H1 (cell line): ENCODE measurements at regions not wholly inside any gene's neighbourhood (a gene's known extent, or its start where the extent isn't known, plus 50 kb on each side); places are given as distances from the start of the nearest gene placed in this dataset.

Source experiments
- CTCF ChIA-PET: fragments of 300-600 bp; sonication (Branson Sonifier 250); formaldehyde crosslinking; loops from one replicate; lab custom pipeline; 2021; ENCODE audit not compliant: partially characterized antibody; lab: Charles Lee
- POLR2A ChIA-PET: fragments of 300-600 bp; sonication (Branson Sonifier 250); formaldehyde crosslinking; loops from one replicate; lab custom pipeline; 2021; ENCODE audit warnings: inconsistent platforms; ENCODE audit not compliant: partially characterized antibody; lab: Charles Lee
- DNase-seq, 2 experiments: peaks; one replicate each; pipeline versions ENCODE4 v3.0.0 to v3.0.0-alpha.2; 2010 to 2022; ENCODE audit warnings: low spot score in 2 of 2, low read depth in 1 of 2, mixed read lengths in 1 of 2
- FAIRE-seq: peaks from 2 replicates; lab custom pipeline; 2011; peaks lifted over from hg19 to GRCh38; lab: Jason Lieb, UNC
- H2AFZ ChIP-seq: 2 replicates; pipeline ENCODE4 v1.8.1; 2012; ENCODE audit warnings: low read length, inconsistent platforms
- H2AK5ac ChIP-seq: 2 replicates; pipeline ENCODE4 v1.6.1; 2013; ENCODE audit warnings: low read depth, low read length
- H2BK120ac ChIP-seq: replicated peaks from 2 replicates; pipeline ENCODE3; 2013; ENCODE audit warnings: low read depth, low read length, inconsistent platforms
- H2BK12ac ChIP-seq: 2 replicates; pipeline ENCODE4 v1.6.1; 2013; ENCODE audit warnings: low read depth, low read length
- H2BK15ac ChIP-seq: 2 replicates; pipeline ENCODE4 v1.6.1; 2013; ENCODE audit warnings: low read length
- H2BK20ac ChIP-seq: 2 replicates; pipeline ENCODE4 v1.6.1; 2013; ENCODE audit warnings: low read length
- H2BK5ac ChIP-seq: 2 replicates; pipeline ENCODE4 v1.6.1; 2013; ENCODE audit warnings: low read depth, low read length
- H3K14ac ChIP-seq: 2 replicates; pipeline ENCODE4 v1.6.1; 2013; ENCODE audit warnings: inconsistent platforms; ENCODE audit not compliant: insufficient read length
- H3K18ac ChIP-seq: 2 replicates; pipeline ENCODE4 v1.6.1; 2013; ENCODE audit warnings: low read length; ENCODE audit errors: extremely low read depth
- H3K23ac ChIP-seq: 2 replicates; pipeline ENCODE4 v1.6.1; 2013; ENCODE audit warnings: inconsistent platforms; ENCODE audit not compliant: insufficient read length
- H3K23me2 ChIP-seq: 2 replicates; pipeline ENCODE4 v1.6.1; 2013; ENCODE audit warnings: low read depth, low read length
- H3K27ac ChIP-seq: 2 replicates; pipeline ENCODE4 v1.6.1; 2011; ENCODE audit warnings: low read depth, low read length, inconsistent platforms
- H3K27me3 ChIP-seq, 4 experiments: replicated peaks in 1 of 4; 1 replicate in 1 of 4; 2 replicates in 3 of 4; pipeline versions ENCODE4 v1.6.1 to v1.8.1; 2011 to 2013; ENCODE audit warnings: low read length in 3 of 4, mild to moderate bottlenecking in 3 of 4, inconsistent platforms in 2 of 4, mixed read lengths in 2 of 4, moderate library complexity in 1 of 4; ENCODE audit not compliant: control insufficient read depth in 3 of 4, insufficient read depth in 3 of 4; ENCODE audit errors: extremely low read depth in 1 of 4
- H3K36me3 ChIP-seq, 4 experiments: 2 replicates each; pipeline versions ENCODE4 v1.6.1 to v1.8.1; 2011 to 2013; ENCODE audit warnings: mild to moderate bottlenecking in 4 of 4, low read length in 3 of 4, moderate library complexity in 2 of 4, control low read depth in 1 of 4, inconsistent platforms in 1 of 4; ENCODE audit not compliant: insufficient read depth in 4 of 4, control insufficient read depth in 2 of 4
- H3K4ac ChIP-seq: replicated peaks from 2 replicates; pipeline ENCODE3; 2013; ENCODE audit warnings: low read length, low read depth, mixed read lengths, inconsistent platforms; ENCODE audit not compliant: insufficient read length
- H3K4me1 ChIP-seq, 4 experiments: replicated peaks in 1 of 4; 1 replicate in 1 of 4; 2 replicates in 3 of 4; pipeline versions ENCODE4 v1.6.1 to v1.8.1; 2011 to 2013; ENCODE audit warnings: low read length in 3 of 4, inconsistent platforms in 2 of 4, mixed read lengths in 1 of 4; ENCODE audit not compliant: insufficient read depth in 4 of 4, control insufficient read depth in 3 of 4
- H3K4me2 ChIP-seq, 2 experiments: 2 replicates each; pipeline versions ENCODE4 v1.6.1 to v1.8.1; 2011 to 2013; ENCODE audit warnings: low read depth in 2 of 2, low read length in 2 of 2, control low read depth in 1 of 2, inconsistent platforms in 1 of 2, mild to moderate bottlenecking in 1 of 2; ENCODE audit not compliant: insufficient read depth in 1 of 2
- H3K4me3 ChIP-seq, 4 experiments: fragments of 200-600, 300-600 bp in 1 of 4; sonication (generic), shearing (Covaris generic), sonication (Bioruptor Twin) in 1 of 4; 2 replicates each; pipeline versions ENCODE4 v1.5.1 to v1.8.1; 2011 to 2016; ENCODE audit warnings: low read length in 4 of 4, low read depth in 3 of 4, control low read depth in 2 of 4, inconsistent platforms in 2 of 4, mild to moderate bottlenecking in 2 of 4, mixed read lengths in 1 of 4, moderate library complexity in 1 of 4; ENCODE audit not compliant: insufficient read depth in 2 of 4; ENCODE audit errors: extremely low read depth in 1 of 4
- H3K56ac ChIP-seq: replicated peaks from 2 replicates; pipeline ENCODE3; 2013; ENCODE audit warnings: low read depth, mild to moderate bottlenecking, mixed read lengths, low read length, inconsistent platforms; ENCODE audit not compliant: insufficient read length
- H3K79me1 ChIP-seq: 2 replicates; pipeline ENCODE4 v1.6.1; 2013; ENCODE audit warnings: low read depth, low read length, control low read depth
- H3K79me2 ChIP-seq, 2 experiments: 2 replicates each; pipeline versions ENCODE4 v1.6.1 to v1.8.1; 2012 to 2013; ENCODE audit warnings: low read length in 2 of 2, mild to moderate bottlenecking in 2 of 2, inconsistent platforms in 1 of 2; ENCODE audit not compliant: insufficient read depth in 2 of 2, control insufficient read depth in 1 of 2
- H3K9ac ChIP-seq, 4 experiments: replicated peaks in 1 of 4; 1 replicate in 1 of 4; 2 replicates in 3 of 4; pipeline versions ENCODE4 v1.6.1 to v1.8.1; 2011 to 2013; ENCODE audit warnings: low read depth in 3 of 4, low read length in 3 of 4, control low read depth in 2 of 4, mild to moderate bottlenecking in 2 of 4, moderate library complexity in 2 of 4, inconsistent platforms in 1 of 4; ENCODE audit errors: extremely low read depth in 1 of 4
- H3K9me3 ChIP-seq, 2 experiments: 2 replicates each; pipeline versions ENCODE4 v1.6.1 to v1.8.1; 2012 to 2013; ENCODE audit warnings: mild to moderate bottlenecking in 2 of 2, moderate library complexity in 2 of 2, control low read depth in 1 of 2, inconsistent platforms in 1 of 2, low read depth in 1 of 2, low read length in 1 of 2, mixed read lengths in 1 of 2; ENCODE audit not compliant: insufficient read depth in 2 of 2
- H4K20me1 ChIP-seq, 2 experiments: replicated peaks in 1 of 2; 2 replicates each; pipeline versions ENCODE3 to v1.8.1; 2011 to 2013; ENCODE audit warnings: inconsistent platforms in 2 of 2, low read length in 2 of 2, mild to moderate bottlenecking in 1 of 2; ENCODE audit not compliant: insufficient read depth in 2 of 2, control insufficient read depth in 1 of 2
- H4K5ac ChIP-seq: 2 replicates; pipeline ENCODE4 v1.6.1; 2013; ENCODE audit warnings: low read length, low read depth, mixed read lengths, inconsistent platforms; ENCODE audit not compliant: insufficient read length
- H4K8ac ChIP-seq: 2 replicates; pipeline ENCODE4 v1.8.0; 2013; ENCODE audit warnings: mild to moderate bottlenecking, moderate library complexity, low read length, inconsistent platforms; ENCODE audit not compliant: insufficient read depth; ENCODE audit errors: extremely low read depth
- H4K91ac ChIP-seq: replicated peaks from 2 replicates; pipeline ENCODE3; 2013; ENCODE audit warnings: low read length, mixed read lengths, inconsistent platforms; ENCODE audit not compliant: insufficient read length
- CTCF ChIP-seq, 3 experiments: IDR thresholded peaks; 1 replicate in 2 of 3; 2 replicates in 1 of 3; pipeline versions ENCODE4 v1.5.1 to v1.6.1; 2011; ENCODE audit warnings: low read length in 3 of 3, mild to moderate bottlenecking in 3 of 3, inconsistent platforms in 2 of 3, low read depth in 1 of 3, moderate library complexity in 1 of 3; ENCODE audit not compliant: insufficient read depth in 1 of 3; ENCODE audit errors: control extremely low read depth in 1 of 3
- E2F6 ChIP-seq: IDR thresholded peaks from 2 replicates; pipeline ENCODE4 v1.6.1; 2012; ENCODE audit warnings: inconsistent platforms
- GTF2F1 ChIP-seq: IDR thresholded peaks from 2 replicates; pipeline ENCODE4 v1.6.1; 2012; ENCODE audit warnings: low read depth, low read length, improper control_type of control experiment, borderline replicate concordance
- MAX ChIP-seq: IDR thresholded peaks from 2 replicates; pipeline ENCODE4 v1.6.1; 2012; ENCODE audit warnings: inconsistent platforms
- RNF2 ChIP-seq: fragments of 200-900, 300-1000 bp; sonication (generic); IDR thresholded peaks from 2 replicates; pipeline ENCODE4 v1.7.1; 2016; ENCODE audit warnings: borderline replicate concordance, low read depth, mild to moderate bottlenecking, antibody characterized with exemption, low read length; ENCODE audit not compliant: poor library complexity, severe bottlenecking; ENCODE audit errors: missing control alignments
- SIN3A ChIP-seq, 2 experiments: IDR thresholded peaks in 1 of 2; conservative IDR thresholded peaks in 1 of 2; 2 replicates each; pipeline ENCODE4 v1.6.1; 2011 to 2012; ENCODE audit warnings: low read length in 2 of 2, improper control_type of control experiment in 1 of 2, low read depth in 1 of 2, mild to moderate bottlenecking in 1 of 2
- SIX5 ChIP-seq: IDR thresholded peaks from 2 replicates; pipeline ENCODE4 v1.6.1; 2011; ENCODE audit warnings: mild to moderate bottlenecking, low read depth, low read length
- TAF1 ChIP-seq: IDR thresholded peaks from 2 replicates; pipeline ENCODE4 v1.6.1; 2011; ENCODE audit warnings: mild to moderate bottlenecking, low read depth, low read length
- TAF7 ChIP-seq: optimal IDR thresholded peaks from 2 replicates; pipeline ENCODE3; 2011; ENCODE audit warnings: low read depth, mild to moderate bottlenecking, inconsistent platforms, low read length, moderate library complexity, borderline replicate concordance
- TEAD4 ChIP-seq: IDR thresholded peaks from 2 replicates; pipeline ENCODE4 v1.6.1; 2012; ENCODE audit warnings: low read depth, low read length, inconsistent platforms, mixed read lengths
- WGBS, 2 experiments: shearing (Covaris generic) in 1 of 2; methylation state at CpG; one replicate each; pipeline versions ENCODE4 v1.1.6 to v1.1.7; 2013 to 2015; ENCODE audit warnings: low lambda C conversion rate in 2 of 2, mixed read lengths in 2 of 2, inconsistent platforms in 1 of 2, low coverage in 1 of 2, missing lambda C conversion rate in 1 of 2; ENCODE audit not compliant: insufficient replicate concordance in 2 of 2, insufficient coverage in 1 of 2, insufficient read length in 1 of 2; ENCODE audit errors: extremely low coverage in 1 of 2, missing lambda C conversion rate in 1 of 2; 5-methylcytosine and 5-hydroxymethylcytosine counted together

GRCh38 chrX:20767346-20767745 lies 500.6 kb upstream of the RPS6KA3 start:
- no peaks in the 10 kb centered on the region for H3K4me1 ChIP-seq
- no peak for TF ChIP-seq TEAD4
- TF ChIP-seq TAF7, result no peak
- no peak for TF ChIP-seq SIN3A (conservative IDR thresholded peaks at IDR 0.05 in 1 of 2, IDR thresholded peaks at IDR 0.05 in 1 of 2; ENCODE audit: low read depth in 1 of 2, low read length in 2 of 2)
- no peak for TF ChIP-seq RNF2
- no peak for TF ChIP-seq CTCF (IDR thresholded peaks at IDR 0.05; ENCODE audit: control extremely low read depth in 1 of 3, insufficient read depth in 1 of 3, low read depth in 1 of 3, low read length in 3 of 3)
- TF ChIP-seq E2F6, result no peak
- TF ChIP-seq TAF1, result no peak
- no peak for TF ChIP-seq GTF2F1
- no peak for TF ChIP-seq SIX5
- TF ChIP-seq MAX, result no peak

More at GRCh38 chrX:20767346-20767745, 500.6 kb upstream of the RPS6KA3 start:
- no peaks in the 10 kb centered on the region for H3K79me2 ChIP-seq
- H3K27me3 ChIP-seq, result no peaks in the 10 kb centered on the region
- no peak overlapping the region for H2BK5ac ChIP-seq
- H3K56ac ChIP-seq, result no peak overlapping the region
- no peak overlapping the region for H3K9ac ChIP-seq
- ChIA-PET POLR2A (no interaction called here), CTCF (interaction anchor here (0.7 kb wide), 1 partner anchor 178 kb away, joined by 3 read pairs; no protein-coding TSS in a partner anchor)
- H3K4ac ChIP-seq, result no peak overlapping the region
- FAIRE-seq, result no peak
- H3K23ac ChIP-seq, result no peak overlapping the region
- no peak overlapping the region for H2BK20ac ChIP-seq
- 91% methylated on average over 2 of the region's 2 CpGs; no CpG with 5 or more reads in 1 of the 2 experiments for WGBS, 2 experiments
- peaks cover 0 to 4% of the 10 kb centered on the region in 2 experiments; a peak in 1 of 4 replicates for H3K9me3 ChIP-seq
- no peak overlapping the region for H4K5ac ChIP-seq
- no peak overlapping the region for H3K4me3 ChIP-seq
- no peak overlapping the region for H2AK5ac ChIP-seq
- H4K91ac ChIP-seq, result no peak overlapping the region
- DNase-seq, result no peak
- H2BK120ac ChIP-seq, result no peak overlapping the region
- no peak overlapping the region for H3K4me2 ChIP-seq
- no peak overlapping the region for H4K8ac ChIP-seq
- no peak overlapping the region for H2BK12ac ChIP-seq
- H3K36me3 ChIP-seq, result no peaks in the 10 kb centered on the region
- no peak overlapping the region for H3K14ac ChIP-seq
- H2AFZ ChIP-seq, result no peak overlapping the region
- H2BK15ac ChIP-seq, result no peak overlapping the region
- H4K20me1 ChIP-seq, result no peaks in the 10 kb centered on the region
- H3K23me2 ChIP-seq, result no peaks in the 10 kb centered on the region
- H3K79me1 ChIP-seq, result no peaks in the 10 kb centered on the region
- H3K18ac ChIP-seq, result no peak overlapping the region
- no peak overlapping the region for H3K27ac ChIP-seq
